Heart left ventricle (tissue), 16 donors: ENCODE measurements at regions not wholly inside any gene's neighbourhood (a gene's known extent, or its start where the extent isn't known, plus 50 kb on each side); places are given as distances from the start of the nearest gene placed in this dataset.

Experiments used
- ATAC-seq, 4 donors: fragments of 200-7000 bp; cut with Tn5 transposase; one replicate each; pipeline ENCODE4 v1.9.1; 2020 to 2022; ENCODE audit warnings: moderate library complexity in 4 of 4, mild to moderate bottlenecking in 3 of 4, moderate number of reproducible peaks in 1 of 4
- DNase-seq, 5 donors: peaks; one replicate each; pipeline ENCODE4 v3.0.0-alpha.2; 2020
- H3K27ac ChIP-seq, 12 donors: fragments of 200-600 bp; sonication (generic) in 4 of 12; one replicate each; pipeline versions ENCODE4 v1.5.0 to v1.8.0; 2016 to 2022; ENCODE audit warnings: mild to moderate bottlenecking in 2 of 12
- H3K27me3 ChIP-seq, 9 donors: fragments of 200-600 bp; sonication (generic) in 2 of 9; one replicate each; pipeline versions ENCODE4 v1.5.1 to v1.8.0; 2016 to 2022; ENCODE audit warnings: mild to moderate bottlenecking in 3 of 9
- H3K36me3 ChIP-seq, 9 donors: fragments of 200-600 bp; sonication (generic) in 2 of 9; one replicate each; pipeline versions ENCODE4 v1.5.0 to v1.8.0; 2018 to 2022; ENCODE audit warnings: mild to moderate bottlenecking in 2 of 9
- H3K4me1 ChIP-seq, 12 donors: fragments of 200-600 bp; sonication (generic) in 4 of 12; one replicate each; pipeline versions ENCODE4 v1.5.0 to v1.8.0; 2016 to 2022; ENCODE audit warnings: mild to moderate bottlenecking in 3 of 12
- H3K4me3 ChIP-seq, 12 donors: fragments of 200-600 bp; sonication (generic) in 4 of 12; one replicate each; pipeline versions ENCODE4 v1.5.0 to v1.8.0; 2017 to 2022; ENCODE audit warnings: mild to moderate bottlenecking in 9 of 12, moderate library complexity in 4 of 12
- H3K9me3 ChIP-seq, 12 donors: fragments of 200-600 bp; sonication (generic) in 4 of 12; one replicate each; pipeline versions ENCODE4 v1.5.0 to v1.8.0; 2016 to 2022; ENCODE audit warnings: mild to moderate bottlenecking in 1 of 12
- POLR2A ChIP-seq, 2 donors: fragments of 450-650 bp; IDR thresholded peaks; one replicate each; pipeline ENCODE4 v1.6.1; 2017; ENCODE audit warnings: antibody characterized with exemption in 2 of 2, mild to moderate bottlenecking in 2 of 2, moderate library complexity in 2 of 2
- WGBS, 4 donors: extraction: QIAGEN DNeasy Blood & Tissue Kit in 2 of 4; methylation state at CpG; one replicate each; pipeline versions ENCODE4 v1.1.5 to v1.1.7; 2013 to 2018; 5-methylcytosine and 5-hydroxymethylcytosine counted together
- intact Hi-C, 10 donors: fragments of 100-400 bp; cut with DNase I; formaldehyde crosslinking; loops; one replicate each; pipeline versions ENCODE4 v1.11.1 to v1.14.2; 2022
- TF ChIP-seq, protein P1 (sequence below), 12 donors: fragments of 200-600 bp; sonication (generic) in 4 of 12; IDR thresholded peaks; one replicate each; pipeline versions ENCODE4 v1.5.0 to v1.8.0; 2018 to 2022; ENCODE audit warnings: antibody characterized with exemption in 12 of 12, mild to moderate bottlenecking in 5 of 12
- donor health status: ischemic (EF 13 %, LVEDD 7.1; RV severe dilation, severe dysfunction).
- donor health status: healthy with polysubstance abuse.
- donor health status: DM: no; HTN: yes; CAD: no.
- donor health status: DM: no; HTN: no; CAD: no.
- donor health status: ischemic (EF 25% LVEDD 6.9; RV normal size, moderate dysfunction).
- donor health status: ischemic (EF 25% LVEDD 5.7; RV mildly dilated, moderate dysfunction).
- donor health status: healthy.
- donor health status: DM: yes; HTN: yes; CAD: no.
- donor health status: ischemic (EF 35%, LVEDD 5.7; RV mildly dilated, moderate dysfunction).
- donor health status: nonischemic (EF 11% LVEDD 7.7; RV severe dilation, severe dysfunction).
- donor health status: DM: yes; HTN: yes; CAD: no.
- donor health status: PGD.
- donor health status: ischemic (EF 29% LVEDD 5.4; RV normal size, mild dysfunction).
- donor health status: nonischemic (EF 23%, LVEDD 6.1; RV moderate dilation, normal function).

DNA sequence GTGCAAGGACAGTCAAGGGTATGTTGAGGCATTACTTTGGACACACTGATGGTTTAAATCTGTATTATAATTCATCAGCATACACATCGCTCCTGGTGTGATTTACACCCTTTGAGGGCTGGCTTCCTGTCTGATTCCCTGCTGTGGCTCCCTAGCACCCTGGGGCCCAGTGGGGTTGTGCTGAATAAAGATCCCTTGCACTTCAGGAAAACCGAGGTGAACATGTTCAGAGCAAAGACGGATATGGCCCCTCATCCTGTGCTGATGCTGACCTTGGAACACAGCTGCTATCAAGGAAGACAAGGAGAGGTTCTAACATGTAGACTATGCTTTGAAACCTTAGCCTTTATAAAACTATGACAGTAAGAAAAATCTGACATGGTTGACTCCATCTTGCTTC is 84.6 kb upstream of the UNC5B start:
- Histone ChIP-seq H3K27me3 (peaks cover 0 to 10% (median 0%) of the 10 kb centered on the region in 9 donors), H3K4me1 (peaks cover 0 to 18% (median 0%) of the 10 kb centered on the region in 12 donors), H3K36me3 (no peaks in the 10 kb centered on the region), H3K27ac (no peak overlapping the region), H3K4me3 (no peak overlapping the region), H3K9me3 (no peaks in the 10 kb centered on the region)
- TF ChIP-seq, protein P1, sequence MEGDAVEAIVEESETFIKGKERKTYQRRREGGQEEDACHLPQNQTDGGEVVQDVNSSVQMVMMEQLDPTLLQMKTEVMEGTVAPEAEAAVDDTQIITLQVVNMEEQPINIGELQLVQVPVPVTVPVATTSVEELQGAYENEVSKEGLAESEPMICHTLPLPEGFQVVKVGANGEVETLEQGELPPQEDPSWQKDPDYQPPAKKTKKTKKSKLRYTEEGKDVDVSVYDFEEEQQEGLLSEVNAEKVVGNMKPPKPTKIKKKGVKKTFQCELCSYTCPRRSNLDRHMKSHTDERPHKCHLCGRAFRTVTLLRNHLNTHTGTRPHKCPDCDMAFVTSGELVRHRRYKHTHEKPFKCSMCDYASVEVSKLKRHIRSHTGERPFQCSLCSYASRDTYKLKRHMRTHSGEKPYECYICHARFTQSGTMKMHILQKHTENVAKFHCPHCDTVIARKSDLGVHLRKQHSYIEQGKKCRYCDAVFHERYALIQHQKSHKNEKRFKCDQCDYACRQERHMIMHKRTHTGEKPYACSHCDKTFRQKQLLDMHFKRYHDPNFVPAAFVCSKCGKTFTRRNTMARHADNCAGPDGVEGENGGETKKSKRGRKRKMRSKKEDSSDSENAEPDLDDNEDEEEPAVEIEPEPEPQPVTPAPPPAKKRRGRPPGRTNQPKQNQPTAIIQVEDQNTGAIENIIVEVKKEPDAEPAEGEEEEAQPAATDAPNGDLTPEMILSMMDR (IDR thresholded peaks at IDR 0.05) = no peak
- no peak for TF ChIP-seq POLR2A (IDR thresholded peaks at IDR 0.05)
- DNase-seq (no peak), ATAC-seq (no peak)
- 78 to 88% (median 84%) methylated on average over 3 of the region's 3 CpGs for WGBS, 4 donors
- intact Hi-C loops = loop anchor here in 1 of 10 donors (10.0 kb wide), 1 partner anchor 203 kb away; no protein-coding TSS in a partner anchor

DNA sequence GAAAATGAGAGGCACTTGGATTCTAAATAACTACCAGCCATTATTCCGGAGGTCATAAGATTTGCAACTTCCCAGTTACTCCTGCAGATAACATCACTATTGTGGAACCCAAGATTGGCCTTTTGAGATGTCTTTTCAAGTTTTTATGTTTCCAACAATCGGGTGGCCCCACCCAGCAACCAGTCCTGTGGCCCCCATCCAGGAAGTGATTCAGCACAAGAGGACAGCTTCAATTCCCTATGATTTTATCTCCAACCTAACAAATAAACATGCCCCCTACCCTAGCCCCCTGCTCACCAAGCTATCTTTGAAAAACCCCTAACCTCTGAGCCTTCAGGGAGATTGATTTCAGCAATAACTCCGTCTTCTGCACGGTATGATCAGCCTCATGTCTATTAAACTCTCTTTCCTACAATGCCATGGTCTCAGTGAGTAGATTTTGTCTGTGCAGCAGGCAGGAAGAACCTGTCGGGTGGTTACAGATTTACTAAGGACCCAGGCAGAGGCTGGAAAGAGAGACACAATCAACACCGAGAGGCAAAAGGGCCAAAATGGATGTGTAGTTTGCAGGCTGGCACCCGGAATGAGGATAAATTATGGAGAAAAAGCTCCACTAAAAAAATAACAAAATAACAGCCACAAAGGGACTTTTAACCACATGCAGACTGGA is 83.9 kb upstream of the UNC5B start:
- WGBS, 4 donors = 51 to 60% (median 55%) methylated on average over 7 of the region's 7 CpGs
- no peak for ATAC-seq

DNA sequence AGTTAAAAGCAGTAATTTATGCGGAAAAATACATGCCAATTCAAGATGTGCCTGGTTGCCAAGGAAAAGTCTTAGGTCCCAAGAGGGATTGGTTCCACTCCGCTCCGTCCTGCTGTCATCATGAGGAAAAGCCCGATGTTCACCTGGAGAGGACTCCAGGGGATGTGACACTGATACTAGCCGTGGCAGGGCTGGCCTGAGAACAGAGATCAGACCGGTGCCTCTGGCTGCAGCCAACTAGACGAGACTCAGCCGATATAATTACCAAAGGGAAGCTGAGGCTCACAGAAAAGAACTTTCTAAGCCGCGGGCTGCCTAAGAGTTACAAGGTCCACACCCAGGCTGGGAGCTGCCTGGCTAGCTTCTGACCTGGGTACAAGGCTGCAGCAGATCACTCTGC is 81.3 kb upstream of the UNC5B start:
- intact Hi-C loops = no loop called here
- Histone ChIP-seq H3K27me3 (peaks cover 0 to 8% (median 0%) of the 10 kb centered on the region in 9 donors), H3K4me1 (peaks cover 0 to 18% (median 0%) of the 10 kb centered on the region in 12 donors), H3K27ac (no peak overlapping the region), H3K9me3 (no peaks in the 10 kb centered on the region), H3K4me3 (no peak overlapping the region), H3K36me3 (no peaks in the 10 kb centered on the region)
- TF ChIP-seq, protein P1 (IDR thresholded peaks at IDR 0.05) = no peak
- TF ChIP-seq POLR2A (IDR thresholded peaks at IDR 0.05) = no peak
- ATAC-seq = no peak
- 71 to 84% (median 79%) methylated on average over 8 to 10 of the region's 10 CpGs for WGBS, 4 donors
- no peak for DNase-seq

More for the DNA sequence above, 83.9 kb upstream of the UNC5B start:
- peak in 3 of 5 donors; percentile 35 to 47 (median 41) for DNase-seq
- Histone ChIP-seq H3K27ac (peak overlapping the region in 1 of 12 donors; percentile 16), H3K4me3 (no peak overlapping the region), H3K27me3 (peaks cover 0 to 9% (median 0%) of the 10 kb centered on the region in 9 donors), H3K36me3 (no peaks in the 10 kb centered on the region), H3K9me3 (no peaks in the 10 kb centered on the region), H3K4me1 (peaks cover 0 to 18% (median 0%) of the 10 kb centered on the region in 12 donors)
- no peak for TF ChIP-seq POLR2A (IDR thresholded peaks at IDR 0.05)
- TF ChIP-seq, protein P1 (IDR thresholded peaks at IDR 0.05) = no peak
- intact Hi-C loops = loop anchor here in 1 of 10 donors (10.0 kb wide), 1 partner anchor 204 kb away; no protein-coding TSS in a partner anchor

DNA sequence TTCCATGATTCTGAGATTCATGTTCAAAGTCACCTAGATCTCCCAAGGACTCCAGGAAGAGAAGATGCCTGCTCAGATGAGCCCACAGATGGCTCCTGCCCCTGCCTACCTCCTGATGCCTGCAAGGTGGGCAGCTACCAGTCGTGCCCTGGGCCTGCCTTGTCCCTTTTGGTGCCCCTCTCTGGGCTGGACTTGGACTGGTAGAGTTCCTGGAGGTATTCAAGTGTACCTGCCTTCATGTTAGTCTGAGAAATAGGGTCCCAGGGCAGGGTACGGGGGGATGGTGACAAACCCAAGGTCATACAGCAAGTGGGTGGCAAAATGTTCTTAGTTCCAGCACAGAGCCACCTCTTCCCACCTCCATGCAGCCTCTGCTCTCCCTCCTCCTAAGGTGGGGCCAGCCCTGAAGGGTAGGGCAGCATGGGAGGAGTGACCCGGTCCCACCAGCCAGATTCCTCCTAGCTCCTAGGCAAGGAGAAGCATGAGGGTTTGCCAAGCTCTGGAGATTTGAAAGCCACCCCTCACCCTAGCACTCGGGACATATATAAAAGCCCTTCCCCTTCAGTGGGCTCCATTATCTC is 80.8 kb upstream of the UNC5B start:
- Histone ChIP-seq H3K36me3 (no peaks in the 10 kb centered on the region), H3K27me3 (peaks cover 0 to 8% (median 0%) of the 10 kb centered on the region in 9 donors), H3K9me3 (no peaks in the 10 kb centered on the region), H3K27ac (no peak overlapping the region), H3K4me1 (peaks cover 0 to 18% (median 0%) of the 10 kb centered on the region in 12 donors), H3K4me3 (no peak overlapping the region)
- intact Hi-C loops = no loop called here
- ATAC-seq = no peak
- TF ChIP-seq, protein P1 (IDR thresholded peaks at IDR 0.05) = no peak
- TF ChIP-seq POLR2A (IDR thresholded peaks at IDR 0.05) = no peak
- DNase-seq = no peak
- WGBS, 4 donors = 69 to 95% (median 79%) methylated on average over 4 of the region's 4 CpGs
